ENCODE measurements at regions not wholly inside any gene's neighbourhood (a gene's known extent, or its start where the extent isn't known, plus 50 kb on each side); places are given as distances from the start of the nearest gene placed in this dataset.
"Not testable (repeated sequence)": the region's sequence is repeated elsewhere in the genome, so short reads cannot be mapped to it uniquely, and the experiment has no call there.

- not testable (repeated sequence) for DNase-seq
Observed at GRCh38 chr14:105623178-105623577, 96.8 kb downstream of the TMEM121 start.

- DNase-seq, result not testable (repeated sequence)
Observed at GRCh38 chr14:105624346-105624745, 98.0 kb downstream of the TMEM121 start.

GRCh38 chr14:105624749-105625434 lies 98.5 kb downstream of the TMEM121 start:
- not testable (repeated sequence) for DNase-seq

- not testable (repeated sequence) for DNase-seq
Observed at GRCh38 chr14:105625448-105625847, 99.1 kb downstream of the TMEM121 start.

- not testable (repeated sequence) for DNase-seq
Observed at GRCh38 chr14:105626111-105626510, 99.7 kb downstream of the TMEM121 start.

GRCh38 chr14:105626651-105627050 lies 100.3 kb downstream of the TMEM121 start:
- not testable (repeated sequence) for DNase-seq

GRCh38 chr14:105627287-105627686 lies 100.9 kb downstream of the TMEM121 start:
- DNase-seq, result not testable (repeated sequence)

- no peak for DNase-seq
Observed at GRCh38 chr14:105627701-105628100, 101.3 kb downstream of the TMEM121 start.

- DNase-seq, result not testable (repeated sequence)
Observed at GRCh38 chr14:105628126-105628525, 101.7 kb downstream of the TMEM121 start.

GRCh38 chr14:105628531-105629067 lies 102.2 kb downstream of the TMEM121 start:
- DNase-seq, result not testable (repeated sequence)

- DNase-seq, result not testable (repeated sequence)
Observed at GRCh38 chr14:105629091-105629885, 102.9 kb downstream of the TMEM121 start.

- DNase-seq, result no peak
Observed at GRCh38 chr14:105629886-105630215, 103.5 kb downstream of the TMEM121 start.

- DNase-seq, result not testable (repeated sequence)
Observed at GRCh38 chr14:105630293-105630934, 104.0 kb downstream of the TMEM121 start.

- not testable (repeated sequence) for DNase-seq
Observed at GRCh38 chr14:105630935-105631779, 104.8 kb downstream of the TMEM121 start.

- no peak for DNase-seq
Observed at GRCh38 chr14:105632010-105632409, 105.6 kb downstream of the TMEM121 start.

GRCh38 chr14:105633596-105633995 lies 107.2 kb downstream of the TMEM121 start:
- not testable (repeated sequence) for DNase-seq

GRCh38 chr14:105635560-105635959 lies 109.2 kb downstream of the TMEM121 start:
- DNase-seq, result no peak

- DNase-seq, result not testable (repeated sequence)
Observed at GRCh38 chr14:105636021-105636420, 109.6 kb downstream of the TMEM121 start.

GRCh38 chr14:105636935-105637334 lies 110.6 kb downstream of the TMEM121 start:
- no peak for DNase-seq

- not testable (repeated sequence) for DNase-seq
Observed at GRCh38 chr14:105637345-105637744, 111.0 kb downstream of the TMEM121 start.

GRCh38 chr14:105639969-105640931 lies 113.9 kb downstream of the TMEM121 start:
- DNase-seq, result not testable (repeated sequence)
